Activated gamma-delta T cell treated with Interleukin-2 at 50 U/mL for 16 hours (primary cell): ENCODE measurements at regions not wholly inside any gene's neighbourhood (a gene's known extent, or its start where the extent isn't known, plus 50 kb on each side); places are given as distances from the start of the nearest gene placed in this dataset.

Experiments used
- DNase-seq: peaks from one replicate; pipeline ENCODE4 v3.0.0-alpha.2; 2020

DNA sequence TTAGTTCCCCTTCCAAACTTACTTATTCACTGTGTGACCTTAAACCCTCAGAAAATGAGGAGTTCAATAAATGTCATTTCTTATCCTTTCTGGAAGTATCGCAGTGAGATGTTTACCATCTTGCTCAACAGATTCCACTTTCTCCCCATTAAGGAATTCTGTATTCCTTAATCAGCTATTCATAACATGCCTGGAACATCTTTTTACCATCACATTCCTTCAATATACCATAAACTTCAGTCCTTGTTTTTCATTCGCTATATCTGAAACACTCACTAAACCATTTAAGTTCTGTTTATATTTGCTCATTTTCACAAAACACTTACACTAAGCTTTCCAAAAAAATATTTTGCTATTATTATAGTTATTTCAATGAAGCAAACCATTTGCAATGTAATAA, 1158.6 kb downstream of the CDH12 start:
- DNase-seq, result no peak

DNA sequence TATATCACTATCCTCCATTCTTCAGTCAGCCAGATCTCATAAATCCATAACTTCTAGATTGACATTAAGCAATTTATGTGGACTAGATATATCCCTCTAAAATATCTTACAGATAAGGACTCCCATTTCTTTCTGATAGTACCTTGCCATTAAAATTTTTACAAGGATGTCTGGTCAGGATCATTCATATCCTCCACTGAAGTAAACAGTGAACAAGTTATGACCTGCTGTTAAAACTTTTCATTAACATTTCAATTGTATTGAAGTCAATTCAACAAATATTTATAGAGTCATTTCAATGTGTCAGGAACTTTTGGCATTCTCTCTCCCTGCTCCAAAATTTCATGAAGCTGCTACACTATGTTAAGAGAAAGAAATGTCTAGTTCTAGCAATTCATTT, 1159.6 kb downstream of the CDH12 start:
- no peak for DNase-seq

DNA sequence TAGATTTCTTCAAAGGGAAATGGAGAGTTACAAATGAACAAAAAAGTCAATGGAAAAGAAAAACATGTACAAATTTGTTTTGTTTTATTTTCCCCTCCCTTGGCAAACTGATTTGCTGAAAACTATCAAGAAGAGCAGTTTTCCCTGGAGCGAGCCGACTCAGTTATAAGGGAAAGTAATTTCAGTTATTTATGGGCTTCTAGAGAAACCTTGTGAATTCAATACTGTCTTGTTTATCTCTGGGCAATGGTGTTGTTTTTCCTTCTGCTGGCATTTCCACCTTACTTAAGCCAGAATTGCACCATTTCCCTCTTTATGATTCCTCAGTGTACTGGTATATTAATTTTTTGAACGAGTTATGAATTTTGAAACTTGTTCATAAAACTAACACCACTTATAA, 1163.6 kb downstream of the CDH12 start:
- no peak for DNase-seq

DNA sequence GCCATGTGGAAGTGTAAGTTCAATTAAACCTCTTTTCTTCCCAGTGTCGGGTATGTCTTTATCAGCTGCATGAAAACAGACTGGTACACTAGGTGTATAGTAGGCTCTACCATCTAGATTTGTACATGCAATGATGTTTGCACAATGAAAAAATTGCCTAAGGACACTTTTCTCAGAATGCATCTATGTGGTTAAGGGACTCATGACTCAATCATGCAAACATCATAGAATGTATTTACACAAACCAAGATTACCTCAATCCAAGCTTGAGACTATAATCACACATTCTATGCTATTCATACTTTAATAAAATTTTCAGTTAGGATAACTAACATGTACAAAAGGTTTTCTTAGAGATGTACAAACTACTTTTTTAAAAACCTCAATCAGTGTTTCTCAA, 1164.5 kb downstream of the CDH12 start:
- DNase-seq, result no peak

DNA sequence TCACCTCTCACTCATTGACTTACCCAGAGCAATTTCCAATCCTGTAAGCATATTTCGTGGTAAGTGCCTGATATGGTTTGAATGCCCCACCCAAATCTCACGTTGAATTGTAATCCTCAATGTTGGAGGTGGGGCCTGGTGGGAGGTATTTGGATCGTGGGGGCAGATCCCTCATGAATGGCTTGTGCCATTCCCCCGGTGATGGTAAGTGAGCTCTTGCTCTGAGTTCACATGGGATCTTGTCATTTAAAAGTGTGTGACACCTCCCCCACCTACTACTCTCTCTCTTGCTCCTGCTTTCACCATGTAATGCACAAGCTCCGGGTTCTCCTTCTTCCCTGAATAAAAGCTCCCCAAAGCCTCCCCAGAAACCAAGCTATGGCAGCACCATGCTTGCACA, 1165.5 kb downstream of the CDH12 start:
- no peak for DNase-seq

DNA sequence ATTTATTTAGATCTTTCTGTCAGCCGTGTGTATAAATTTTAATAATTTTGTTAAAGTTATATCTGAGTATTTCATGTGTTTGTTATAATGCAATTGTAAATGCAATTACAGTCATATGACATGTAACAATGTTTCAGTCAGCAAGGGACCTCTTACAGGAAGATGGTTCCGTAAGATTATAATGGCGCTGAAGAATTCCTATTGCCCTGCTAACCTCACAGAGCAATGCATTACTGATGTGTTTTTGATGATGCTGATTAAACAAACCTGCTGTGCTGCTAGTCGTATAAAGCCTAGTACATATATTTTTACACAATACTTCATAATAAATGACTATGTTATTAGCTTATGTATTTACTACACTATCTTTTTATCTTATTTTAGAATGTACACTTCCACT, 1166.4 kb downstream of the CDH12 start:
- DNase-seq, result no peak

DNA sequence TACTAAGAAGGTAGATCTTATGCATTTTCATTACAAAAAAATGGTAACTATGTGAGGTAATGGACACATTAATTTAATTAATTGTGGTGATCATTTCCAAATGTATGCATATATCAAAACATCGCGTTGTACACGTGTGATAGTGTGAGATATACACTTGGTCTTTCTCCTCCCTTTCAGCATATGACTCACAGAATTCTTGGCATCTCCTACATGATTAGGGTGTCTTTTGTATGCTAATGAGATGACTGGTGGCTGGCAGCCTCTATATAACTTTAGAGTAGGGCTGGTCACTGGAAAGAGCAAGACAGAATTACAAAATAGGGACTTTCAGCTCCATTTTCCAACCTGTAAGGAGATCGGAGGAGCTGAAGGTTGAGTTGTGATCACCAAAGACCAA, 1167.6 kb downstream of the CDH12 start:
- no peak for DNase-seq

DNA sequence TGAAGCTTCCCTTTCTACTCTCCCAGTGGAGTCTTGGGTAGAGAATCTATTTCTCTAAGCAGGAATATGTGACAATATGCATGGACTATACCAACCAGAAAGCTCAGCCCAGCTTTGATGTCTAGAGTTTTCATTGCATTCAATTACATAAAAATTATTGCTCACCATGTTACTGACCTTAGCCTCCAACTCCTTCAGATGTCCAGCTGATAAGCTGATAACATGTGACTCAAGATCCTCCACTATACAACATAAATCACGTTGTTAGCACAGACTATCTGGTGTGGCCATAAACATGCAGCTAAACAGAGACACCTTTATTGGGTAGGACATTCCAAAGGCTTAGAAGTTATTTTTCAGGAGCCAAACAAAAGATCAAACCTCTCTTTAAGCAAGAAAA, 1168.2 kb downstream of the CDH12 start:
- no peak for DNase-seq

DNA sequence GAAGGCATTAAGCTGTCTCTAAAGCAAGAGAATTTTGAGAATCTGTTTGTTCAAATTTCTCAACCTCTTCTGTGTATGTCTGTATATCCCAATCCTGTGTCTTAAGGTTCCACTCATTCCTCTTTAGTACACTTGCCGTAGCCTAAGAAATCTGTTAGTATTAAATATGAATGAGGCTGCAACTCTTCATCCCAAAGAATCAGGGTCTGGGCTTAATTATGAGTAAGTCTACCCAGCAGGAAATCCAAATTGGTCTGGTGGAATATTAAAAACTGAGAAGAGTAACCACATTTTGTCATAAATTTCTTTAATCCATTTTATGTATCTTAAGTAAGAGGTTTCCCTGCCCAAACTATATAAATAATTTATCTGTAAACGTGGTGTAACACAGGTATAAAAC, 1171.2 kb downstream of the CDH12 start:
- DNase-seq, result no peak

DNA sequence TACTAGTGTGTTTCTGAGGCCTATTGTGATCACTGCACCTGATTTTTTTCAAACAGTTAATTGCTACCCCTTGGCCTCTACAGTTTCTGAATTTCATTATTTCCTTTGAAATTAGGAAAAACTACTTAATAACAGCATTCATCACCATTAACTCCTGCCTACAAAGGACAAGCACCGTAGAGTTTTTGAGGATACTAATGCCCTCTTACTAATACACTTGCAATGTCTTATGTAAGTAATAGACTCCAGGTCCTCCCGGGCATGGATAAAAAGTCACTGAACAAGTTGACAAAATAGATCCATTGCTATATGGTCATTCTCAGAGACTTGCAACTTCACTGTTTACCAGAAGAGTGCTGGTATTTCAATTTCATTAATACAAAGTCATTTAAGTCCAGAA, 1172.5 kb downstream of the CDH12 start:
- no peak for DNase-seq

DNA sequence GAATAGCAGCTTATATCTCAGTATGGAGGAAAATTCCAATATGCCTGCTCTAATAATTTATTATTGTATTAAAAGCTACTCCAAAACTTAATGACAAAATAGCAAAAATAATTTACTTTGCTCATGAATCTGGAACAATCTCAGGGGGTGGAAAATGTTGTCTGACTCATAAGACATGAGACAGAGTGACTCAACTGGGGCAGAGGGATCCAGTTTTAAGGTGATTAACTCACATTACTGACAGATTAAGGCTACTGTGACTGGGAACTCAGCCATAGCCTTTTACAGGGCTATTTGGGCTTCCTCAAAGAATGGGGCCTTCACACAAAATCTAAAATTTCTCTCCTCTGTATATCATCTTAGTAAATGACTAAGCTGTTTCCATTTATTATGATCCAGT, 1172.9 kb downstream of the CDH12 start:
- DNase-seq, result no peak

DNA sequence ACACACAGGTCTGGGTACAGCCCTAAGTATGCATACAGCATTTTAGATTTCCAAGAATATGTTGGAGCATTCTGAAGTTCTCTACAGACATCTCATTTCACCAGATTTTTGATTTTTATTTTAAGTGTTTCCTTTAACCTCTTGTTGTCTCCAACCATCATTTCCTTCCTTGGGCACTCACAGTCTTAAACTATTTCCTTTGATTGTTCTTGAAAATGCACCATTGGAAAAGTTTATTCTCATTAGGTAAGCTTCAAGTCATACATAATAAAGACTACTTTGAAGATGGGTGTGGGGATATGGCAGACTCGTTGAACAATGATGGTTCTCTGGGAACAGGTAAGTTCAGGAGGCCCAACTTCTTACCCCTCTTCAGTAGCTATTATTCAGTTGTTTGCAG, 1174.6 kb downstream of the CDH12 start:
- DNase-seq, result no peak

DNA sequence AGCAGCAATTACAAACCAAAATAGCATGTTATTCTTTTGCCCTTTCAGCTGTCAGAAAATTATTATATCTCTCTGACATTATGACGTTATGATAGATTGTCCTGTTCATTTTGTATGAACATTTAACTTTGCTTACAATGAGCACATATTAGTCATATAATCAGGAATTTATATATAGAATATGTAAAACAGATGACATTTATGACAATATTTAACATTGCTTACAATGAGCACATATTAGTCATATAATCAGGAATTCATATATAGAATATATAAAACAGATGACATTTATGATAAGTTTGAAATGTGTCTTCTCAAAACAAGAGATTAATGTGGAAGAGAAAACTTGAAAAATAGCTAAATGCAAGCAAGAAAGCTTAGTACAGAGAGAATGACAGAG, 1180.2 kb downstream of the CDH12 start:
- DNase-seq, result no peak

DNA sequence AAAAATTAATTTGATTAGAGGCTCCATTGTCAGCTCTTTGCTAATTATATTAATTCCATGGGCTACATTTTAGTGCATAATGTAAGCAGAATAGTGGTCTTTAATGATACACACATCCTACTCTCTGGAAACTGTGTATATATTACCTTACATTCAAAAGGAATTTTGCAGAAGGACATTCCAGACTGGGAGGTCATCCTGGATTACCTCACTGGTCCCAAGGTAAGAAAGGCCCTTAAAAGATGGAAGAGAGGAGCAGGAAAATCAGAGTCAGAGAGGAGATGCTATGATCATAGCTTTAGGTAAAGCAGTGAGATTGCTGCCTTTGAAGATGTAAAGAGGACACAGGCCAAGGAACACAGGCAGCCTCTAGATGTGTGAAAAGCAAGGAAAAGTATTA, 1180.8 kb downstream of the CDH12 start:
- DNase-seq, result no peak

DNA sequence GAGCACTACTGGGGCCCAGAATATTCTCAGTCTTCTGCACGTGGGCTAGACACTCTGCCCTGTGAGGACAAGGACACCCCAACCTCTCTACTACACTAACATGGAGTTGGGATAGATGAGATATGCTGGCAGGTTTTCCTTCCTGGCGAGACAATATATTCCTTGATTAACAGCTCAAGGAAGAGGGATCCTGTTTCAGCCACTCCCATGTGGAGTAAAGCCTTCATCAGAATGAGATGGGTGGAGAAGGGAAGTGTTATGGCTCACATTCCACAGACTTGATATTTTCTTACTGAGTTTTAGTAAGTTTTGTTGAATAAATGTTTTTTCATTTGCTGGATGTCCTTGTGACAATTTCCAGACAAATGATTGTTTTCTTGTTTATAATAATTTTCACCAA, 1187.6 kb downstream of the CDH12 start:
- DNase-seq, result no peak

DNA sequence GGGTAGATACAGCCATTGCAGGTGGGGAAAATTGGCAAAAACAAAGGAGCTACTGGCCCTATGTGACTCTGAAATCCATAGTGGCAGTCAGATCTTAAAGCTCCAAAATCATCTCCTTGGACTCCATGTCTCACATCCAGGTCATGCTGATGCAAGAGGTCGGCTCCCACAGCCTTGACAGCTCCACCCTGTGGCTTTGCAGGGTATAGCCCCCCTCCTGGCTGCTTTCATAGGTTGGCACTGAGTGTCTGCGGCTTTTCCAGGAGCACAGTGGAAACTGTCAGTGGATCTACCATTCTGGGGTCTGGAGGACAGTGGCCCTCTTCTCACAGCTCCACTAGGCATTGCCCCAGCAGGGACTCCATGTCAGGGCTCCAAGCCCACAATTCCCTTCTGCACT, 1190.1 kb downstream of the CDH12 start:
- DNase-seq, result no peak

DNA sequence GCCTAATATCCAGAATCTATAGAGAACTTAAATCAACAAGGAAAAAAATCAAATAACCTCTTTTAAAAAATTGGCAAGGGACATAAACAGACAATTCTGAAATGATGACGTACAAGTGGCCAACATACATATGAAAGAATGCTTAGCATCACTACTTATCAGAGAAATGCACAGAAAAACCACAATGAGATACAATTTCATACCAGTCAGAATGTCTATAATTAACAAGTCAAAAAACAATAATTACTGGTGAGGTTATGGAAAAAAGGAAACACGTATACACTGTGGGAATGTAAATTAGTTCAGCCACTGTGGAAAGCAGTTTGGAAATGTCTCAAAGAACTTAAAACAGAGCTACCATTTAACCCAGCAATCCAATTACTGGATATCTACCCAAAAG, 1192.0 kb downstream of the CDH12 start:
- no peak for DNase-seq

DNA sequence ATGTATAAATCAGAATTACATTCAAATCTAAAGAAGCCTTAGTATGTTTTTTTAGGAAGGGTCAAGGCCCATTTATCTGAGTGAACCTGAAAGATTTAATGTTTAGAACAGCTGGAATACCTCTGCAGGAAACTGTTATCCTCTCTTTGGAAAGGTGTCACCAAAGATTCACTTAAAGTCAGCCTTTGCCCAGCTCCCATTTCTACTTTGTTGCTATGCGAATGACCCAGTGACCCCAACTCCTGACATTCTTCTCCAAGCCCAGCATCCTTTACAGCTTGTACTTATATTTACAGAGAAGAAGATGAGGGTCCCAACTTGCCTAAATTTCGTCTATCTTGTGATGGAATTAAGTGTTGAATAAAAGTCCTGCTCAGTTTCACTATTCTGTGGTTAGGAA, 1198.6 kb downstream of the CDH12 start:
- no peak for DNase-seq

DNA sequence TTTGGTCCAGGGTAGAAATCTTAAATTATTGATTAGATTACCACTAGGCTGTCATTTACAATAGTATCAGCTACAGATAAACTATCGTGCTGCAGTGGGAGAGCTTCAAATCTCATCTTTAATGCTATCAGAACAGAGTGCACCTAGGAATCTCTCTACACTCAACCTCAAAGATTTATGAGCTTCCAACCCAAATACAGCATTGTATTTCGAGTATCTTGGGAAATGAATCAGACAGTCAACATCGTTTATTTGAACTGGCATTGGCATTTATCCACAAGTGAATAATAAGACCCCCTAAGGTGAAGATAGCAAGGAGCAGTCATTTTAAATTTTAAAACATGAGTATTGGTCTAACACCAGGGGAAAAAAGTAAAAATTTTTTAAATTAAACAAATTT, 1203.2 kb downstream of the CDH12 start:
- no peak for DNase-seq

DNA sequence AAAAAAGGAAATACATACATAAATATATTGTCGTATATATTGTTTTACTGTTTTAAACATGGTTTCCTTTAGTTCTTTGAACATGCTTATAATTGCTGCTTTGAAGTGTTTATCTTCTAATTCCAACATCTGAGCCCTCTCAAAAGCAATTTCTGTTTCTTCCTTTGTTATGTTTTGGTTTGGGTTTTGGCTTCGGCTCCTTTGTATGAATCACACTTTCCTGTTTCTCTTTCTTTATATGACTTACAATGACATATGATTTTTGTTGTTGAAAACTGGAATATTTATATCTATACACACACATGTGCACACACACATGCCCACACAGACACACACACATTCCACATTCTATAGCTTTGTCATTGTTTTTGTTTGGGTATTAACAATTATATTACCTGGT, 1206.7 kb downstream of the CDH12 start:
- no peak for DNase-seq

DNA sequence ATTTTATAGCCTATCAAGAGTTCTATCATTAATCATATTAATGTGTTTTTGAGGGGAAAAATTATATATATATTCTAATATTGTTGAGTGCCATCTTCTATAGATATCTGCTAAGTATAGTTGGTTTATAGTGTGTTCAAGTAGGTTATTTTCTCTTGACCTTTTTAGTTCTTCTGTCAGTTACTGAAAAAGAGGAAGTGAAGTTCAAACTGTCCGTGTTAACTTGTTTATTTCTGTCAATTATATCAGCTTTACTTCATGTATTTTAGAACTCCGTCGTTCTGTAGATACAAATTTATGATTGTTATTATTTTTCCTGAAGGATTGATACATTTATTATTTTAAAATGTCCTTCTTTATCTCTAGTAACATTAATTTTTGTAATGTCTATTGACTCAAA, 1209.1 kb downstream of the CDH12 start:
- no peak for DNase-seq

DNA sequence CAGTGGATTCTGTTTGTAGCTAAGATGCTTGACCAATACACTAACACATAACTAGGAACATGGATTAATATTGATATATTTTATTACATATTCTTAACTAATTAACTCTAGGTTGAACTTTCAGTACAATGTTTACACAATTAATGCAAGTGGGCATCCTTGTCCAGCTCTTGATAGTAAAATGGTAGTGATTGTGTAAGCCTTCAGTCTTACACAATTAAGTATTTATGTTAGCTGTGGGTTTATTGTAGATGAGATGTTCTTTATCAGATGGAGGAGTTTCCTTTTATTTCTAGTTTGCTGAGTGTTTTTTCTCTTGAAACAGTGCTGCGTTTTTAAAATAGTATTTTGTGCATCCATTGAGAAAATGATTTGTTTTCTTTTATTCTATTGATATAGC, 1210.8 kb downstream of the CDH12 start:
- DNase-seq, result no peak

DNA sequence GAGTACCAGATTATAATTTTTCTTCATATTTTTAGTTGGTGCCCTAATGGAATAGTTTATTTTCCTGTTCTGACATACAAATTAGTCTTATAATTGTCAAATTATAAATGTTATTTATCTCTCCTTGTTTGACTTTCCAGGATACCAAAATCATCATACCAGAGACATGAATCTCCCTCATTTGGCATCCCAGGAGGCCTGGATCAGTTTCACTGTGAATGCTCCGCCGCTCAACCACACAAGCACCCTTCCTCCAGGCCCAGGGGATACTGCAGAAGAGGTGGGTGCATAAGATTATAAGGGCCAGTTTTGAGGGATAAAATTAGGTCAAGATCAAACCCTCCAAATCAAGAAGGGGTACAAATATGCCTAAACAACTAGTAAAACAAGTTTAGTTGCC, 1229.3 kb downstream of the CDH12 start:
- DNase-seq, result no peak

DNA sequence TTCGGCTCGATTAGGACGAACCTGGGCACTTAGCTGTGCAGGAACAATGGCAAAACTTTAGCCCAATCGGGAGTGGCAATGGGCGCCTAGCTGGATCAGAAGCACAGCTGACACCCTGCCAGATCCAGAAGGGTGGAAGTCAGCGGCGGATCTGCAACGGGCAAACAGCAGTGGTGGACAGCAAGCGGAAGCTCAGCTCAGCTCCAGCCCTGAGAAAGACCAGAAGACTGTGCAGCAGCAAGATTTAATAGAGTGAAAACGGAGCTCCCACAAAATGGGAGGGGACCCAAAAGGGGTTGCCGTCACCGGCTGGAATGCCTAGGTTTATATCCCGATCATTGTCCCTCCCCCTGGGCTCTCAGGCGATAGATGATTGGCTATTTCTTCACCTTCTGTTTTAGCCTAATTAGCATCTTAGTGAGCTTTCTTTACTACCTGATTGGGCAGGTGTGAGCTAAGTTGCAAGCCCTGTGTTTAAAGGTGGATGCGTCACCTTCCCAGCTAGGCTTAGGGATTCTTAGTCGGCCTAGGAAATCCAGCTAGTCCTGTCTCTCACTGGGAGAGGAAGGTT, 1237.9 kb downstream of the CDH12 start:
- DNase-seq, result no peak

DNA sequence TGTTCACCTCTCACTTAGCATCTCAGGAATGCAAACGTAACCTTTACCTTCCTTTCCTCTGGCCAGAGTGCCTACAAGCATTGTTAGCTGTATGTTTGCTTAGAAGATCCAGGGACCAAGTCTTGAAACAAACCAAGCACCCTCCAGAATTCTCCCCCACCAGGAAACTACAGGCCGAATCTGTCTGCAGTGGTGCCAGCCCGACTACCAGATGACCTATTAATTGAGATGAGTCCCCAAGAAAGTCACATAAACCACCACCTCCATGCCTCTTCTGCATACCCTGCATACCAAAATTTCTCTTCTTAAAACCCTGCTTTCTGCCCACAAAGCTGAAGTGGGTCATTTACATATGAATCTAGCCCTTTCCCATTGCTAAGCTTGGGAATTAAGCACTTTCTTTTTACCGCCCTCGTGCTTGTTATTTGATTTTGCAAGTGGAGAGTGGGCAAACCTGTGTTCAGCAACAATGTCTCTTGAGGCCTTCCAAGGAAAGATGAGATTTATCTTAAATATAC, 1239.1 kb downstream of the CDH12 start:
- DNase-seq, result no peak

DNA sequence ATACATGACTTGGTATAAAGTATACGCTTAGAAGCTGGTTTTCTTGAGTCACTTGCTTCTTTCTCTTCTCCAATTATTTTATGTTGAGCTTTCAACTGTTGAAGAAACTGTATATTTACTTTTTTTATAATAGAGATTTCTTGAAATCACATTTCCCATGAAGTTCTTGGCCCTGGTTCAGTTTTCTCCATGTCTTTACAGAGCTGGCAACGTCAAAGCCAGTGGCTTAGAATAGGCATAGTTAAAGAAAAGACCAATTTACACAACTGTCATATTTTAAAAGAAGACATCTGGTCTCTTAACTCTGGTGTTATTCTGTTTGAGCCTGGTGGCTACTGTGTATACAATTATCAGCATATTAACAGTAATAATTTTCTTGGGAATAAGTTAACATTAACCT, 1249.3 kb downstream of the CDH12 start:
- no peak for DNase-seq
